ENCODE measurements at regions not wholly inside any gene's neighbourhood (a gene's known extent, or its start where the extent isn't known, plus 50 kb on each side); places are given as distances from the start of the nearest gene placed in this dataset.
"Not testable (repeated sequence)": the region's sequence is repeated elsewhere in the genome, so short reads cannot be mapped to it uniquely, and the experiment has no call there.

GRCh38 chr6:141925001-141925400 is 207.7 kb upstream of the GJE1 start:
- H3K4me3 ChIP-seq (ENCODE audit: low read depth, low read length): no peak overlapping the region
- no peak for DNase-seq (ENCODE audit: low read depth)
- TF ChIP-seq MYC (IDR thresholded peaks at IDR 0.05; ENCODE audit: low read depth, low read length) (no peak), POLR2A (IDR thresholded peaks at IDR 0.05; ENCODE audit: extremely low read depth, insufficient read length) (no peak), CTCF (IDR thresholded peaks at IDR 0.05; ENCODE audit: low read depth, low read length) (no peak), MAX (IDR thresholded peaks at IDR 0.05; ENCODE audit: low read depth, low read length) (no peak)

- TF ChIP-seq MAX (IDR thresholded peaks at IDR 0.05; ENCODE audit: low read depth, low read length) (no peak), MYC (IDR thresholded peaks at IDR 0.05; ENCODE audit: low read depth, low read length) (no peak), POLR2A (IDR thresholded peaks at IDR 0.05; ENCODE audit: extremely low read depth, insufficient read length) (no peak), CTCF (IDR thresholded peaks at IDR 0.05; ENCODE audit: low read depth, low read length) (no peak)
- no peak for DNase-seq (ENCODE audit: low read depth)
- no peak overlapping the region for H3K4me3 ChIP-seq (ENCODE audit: low read depth, low read length)
These were observed 209.8 kb upstream of the GJE1 start for GRCh38 chr6:141922898-141923297.

GRCh38 chr6:141916682-141917505 is 215.8 kb upstream of the GJE1 start:
- not testable (repeated sequence) for DNase-seq (ENCODE audit: low read depth); H3K4me3 ChIP-seq (ENCODE audit: low read depth, low read length)

GRCh38 chr6:141914646-141915045 is 218.1 kb upstream of the GJE1 start:
- DNase-seq (ENCODE audit: low read depth): no peak
- TF ChIP-seq CTCF (IDR thresholded peaks at IDR 0.05; ENCODE audit: low read depth, low read length): no peak
- TF ChIP-seq MAX (IDR thresholded peaks at IDR 0.05; ENCODE audit: low read depth, low read length): no peak
- no peak for TF ChIP-seq MYC (IDR thresholded peaks at IDR 0.05; ENCODE audit: low read depth, low read length)
- no peak for TF ChIP-seq POLR2A (IDR thresholded peaks at IDR 0.05; ENCODE audit: extremely low read depth, insufficient read length)

GRCh38 chr6:141906569-141907080 is 226.1 kb upstream of the GJE1 start:
- TF ChIP-seq MYC (IDR thresholded peaks at IDR 0.05; ENCODE audit: low read depth, low read length) (no peak), POLR2A (IDR thresholded peaks at IDR 0.05; ENCODE audit: extremely low read depth, insufficient read length) (no peak), CTCF (IDR thresholded peaks at IDR 0.05; ENCODE audit: low read depth, low read length) (no peak), MAX (IDR thresholded peaks at IDR 0.05; ENCODE audit: low read depth, low read length) (no peak)
- no peak for DNase-seq (ENCODE audit: low read depth)
- no peak overlapping the region for H3K4me3 ChIP-seq (ENCODE audit: low read depth, low read length)

More at GRCh38 chr6:141914646-141915045, 218.1 kb upstream of the GJE1 start:
- H3K4me3 ChIP-seq (ENCODE audit: low read depth, low read length): no peak overlapping the region

- DNase-seq (ENCODE audit: low read depth): no peak
- H3K4me3 ChIP-seq (ENCODE audit: low read depth, low read length): no peak overlapping the region
- no peak for TF ChIP-seq MAX (IDR thresholded peaks at IDR 0.05; ENCODE audit: low read depth, low read length)
- no peak for TF ChIP-seq MYC (IDR thresholded peaks at IDR 0.05; ENCODE audit: low read depth, low read length)
- no peak for TF ChIP-seq POLR2A (IDR thresholded peaks at IDR 0.05; ENCODE audit: extremely low read depth, insufficient read length)
- no peak for TF ChIP-seq CTCF (IDR thresholded peaks at IDR 0.05; ENCODE audit: low read depth, low read length)
These were observed 242.1 kb upstream of the GJE1 start for GRCh38 chr6:141890661-141891060.
